ENCODE measurements at regions not wholly inside any gene's neighbourhood (a gene's known extent, or its start where the extent isn't known, plus 50 kb on each side); places are given as distances from the start of the nearest gene placed in this dataset.
"Not testable (repeated sequence)": the region's sequence is repeated elsewhere in the genome, so short reads cannot be mapped to it uniquely, and the experiment has no call there.

DNA sequence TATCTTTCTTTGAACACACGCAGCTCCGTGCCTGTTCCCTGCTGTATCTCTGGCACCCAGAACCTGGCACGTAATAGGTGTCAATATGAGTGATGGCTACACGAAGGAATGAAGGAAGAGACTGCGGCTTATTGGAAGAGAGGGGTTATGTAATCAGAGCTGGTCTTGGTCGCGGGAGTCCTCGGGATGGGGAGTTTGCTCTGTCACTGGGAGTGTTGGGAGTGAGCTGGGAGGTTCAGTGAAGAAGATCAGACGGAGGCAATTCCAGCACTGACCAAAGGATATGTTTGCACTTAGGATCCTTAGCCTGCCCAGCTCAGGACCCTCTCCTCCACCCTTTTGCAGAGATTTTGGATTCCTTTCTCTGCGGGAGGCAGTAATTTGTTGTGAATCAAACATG lies 709.1 kb downstream of the PTPRU start:
- no peak for DNase-seq

DNA sequence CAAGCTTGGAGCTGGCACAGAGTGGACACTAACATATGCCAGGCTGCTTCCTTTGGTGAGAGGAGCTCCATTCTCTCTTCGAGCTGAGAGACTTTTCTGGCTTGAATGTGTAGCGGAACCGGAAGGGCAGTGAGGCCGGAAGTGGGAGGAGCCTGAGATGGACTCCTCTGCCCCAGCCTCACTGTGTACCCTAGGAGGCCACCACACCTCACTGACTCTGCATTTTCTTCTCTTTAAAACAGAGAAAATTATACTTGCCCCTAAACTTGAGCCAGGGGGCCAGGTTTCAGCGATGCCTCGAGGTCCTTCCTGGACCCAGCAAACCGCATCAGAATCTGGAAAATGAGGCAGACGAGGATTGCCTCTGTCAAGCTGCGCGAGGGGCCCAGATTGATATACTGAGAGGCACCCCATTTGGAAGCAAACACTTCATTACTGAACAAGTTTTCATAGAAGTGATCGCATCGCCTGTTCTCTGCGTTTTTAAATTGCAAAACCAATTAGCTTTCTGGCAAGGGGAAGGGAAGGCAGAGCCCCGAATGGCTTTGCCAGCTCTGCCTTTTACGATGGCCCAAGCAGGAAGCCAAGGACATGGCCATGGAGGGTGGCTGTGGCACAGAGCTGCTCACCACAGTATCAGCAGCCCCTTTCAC lies 708.1 kb downstream of the PTPRU start:
- no peak for DNase-seq

DNA sequence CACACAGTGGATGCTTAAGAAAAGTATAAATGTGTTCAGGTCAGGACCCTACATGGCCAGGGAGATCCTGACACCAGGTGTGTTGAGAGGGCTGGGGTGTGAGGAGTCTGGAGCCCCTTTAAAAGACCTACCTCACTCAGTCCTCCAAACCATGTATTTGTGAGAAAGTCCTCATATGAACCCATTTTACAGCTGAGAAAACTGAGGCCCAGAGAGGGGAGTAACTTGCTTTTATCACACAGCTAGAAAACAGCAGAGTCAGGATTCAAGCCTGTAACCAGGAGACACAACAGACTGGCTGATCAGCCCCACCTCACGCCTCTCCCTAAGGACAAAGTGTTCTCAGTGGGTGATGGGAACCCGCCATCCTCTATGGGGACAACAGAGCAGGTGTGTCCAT lies 706.7 kb downstream of the PTPRU start:
- no peak for DNase-seq

DNA sequence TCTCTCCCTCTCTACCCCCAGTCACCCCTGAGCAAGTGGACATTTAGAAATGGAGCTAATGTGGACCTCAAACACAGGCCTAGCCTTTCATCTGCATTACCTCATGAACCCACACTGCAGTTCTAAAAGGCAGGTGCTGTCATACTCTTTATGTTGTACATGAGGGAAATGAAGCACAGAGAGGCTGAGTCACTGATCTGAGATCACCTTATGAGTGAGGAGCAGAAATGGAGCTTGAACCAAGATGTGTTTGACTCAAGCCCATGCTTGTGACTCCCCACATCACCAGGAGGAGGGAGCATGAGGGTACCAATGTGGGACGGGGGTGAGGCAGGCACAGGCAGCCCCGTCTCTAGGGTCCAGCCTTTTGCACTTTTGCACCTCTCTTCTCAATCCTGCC lies 702.8 kb downstream of the PTPRU start:
- no peak for DNase-seq

DNA sequence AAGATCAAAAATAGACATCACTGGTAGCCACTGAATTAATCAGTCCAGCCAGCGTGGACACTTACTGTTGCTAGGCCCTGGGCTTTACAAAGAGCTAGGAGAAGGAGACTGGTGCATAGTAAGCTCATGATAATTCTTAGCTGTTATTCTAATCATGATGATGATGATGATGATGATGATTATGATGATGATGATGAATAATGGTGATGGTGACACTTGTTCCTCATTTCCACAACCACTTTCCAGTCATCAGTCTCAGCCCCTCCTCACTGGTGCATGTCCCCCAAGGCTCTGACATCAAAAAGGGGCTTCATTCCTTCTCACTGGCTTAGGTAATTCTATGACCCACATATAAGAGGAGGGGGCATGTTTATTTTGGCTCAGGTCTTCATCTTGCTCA lies 701.0 kb downstream of the PTPRU start:
- no peak for DNase-seq

DNA sequence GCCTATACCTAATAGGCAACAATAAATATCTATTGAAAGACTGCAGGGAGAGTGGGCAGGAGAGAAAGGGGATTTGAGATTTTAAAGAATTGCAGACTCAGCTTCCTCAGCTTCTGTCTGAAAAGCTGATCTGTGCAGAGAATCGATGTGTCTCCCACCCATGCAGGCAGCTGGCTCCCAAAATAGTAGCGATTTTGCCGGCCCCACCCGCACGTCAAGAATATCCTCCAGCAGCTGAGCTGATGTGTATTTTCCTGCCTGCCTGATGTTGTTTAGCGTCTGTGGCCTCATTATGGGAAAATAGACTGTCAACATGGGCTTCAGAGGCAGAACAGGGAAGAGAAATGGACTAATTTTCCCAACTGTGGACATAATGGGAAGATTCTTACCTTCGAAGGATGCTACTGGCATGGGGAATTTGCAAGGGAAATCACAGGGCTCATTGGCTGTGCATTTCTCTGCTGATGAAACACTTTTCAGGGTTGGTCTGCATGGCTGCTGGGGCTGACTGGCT lies 699.8 kb downstream of the PTPRU start:
- DNase-seq: no peak

DNA sequence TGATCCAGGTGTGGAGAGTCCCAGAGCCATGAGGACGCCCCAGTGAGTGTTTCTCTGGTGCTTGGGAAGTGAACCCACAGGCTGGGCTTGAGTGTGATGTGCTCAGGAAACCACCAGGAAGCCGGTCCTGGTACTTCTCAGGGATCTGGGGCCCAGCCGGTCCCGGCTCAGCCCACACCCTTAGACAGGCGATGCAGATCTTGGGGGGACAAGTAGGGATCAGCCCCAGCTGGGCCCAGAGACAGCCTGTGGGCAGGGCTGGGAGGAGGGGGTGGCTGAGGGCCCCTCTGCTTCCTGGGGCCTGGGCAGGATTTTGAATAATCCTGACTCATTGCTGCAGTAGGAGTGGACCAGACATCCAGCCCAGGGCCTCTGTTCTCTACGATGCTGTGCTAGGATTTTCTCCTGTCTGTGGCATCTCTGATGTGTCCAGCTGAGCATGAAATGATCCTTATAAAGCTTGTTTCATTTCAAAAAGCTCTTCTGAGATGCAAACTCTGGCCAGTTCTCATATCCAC lies 698.0 kb downstream of the PTPRU start:
- no peak for DNase-seq

DNA sequence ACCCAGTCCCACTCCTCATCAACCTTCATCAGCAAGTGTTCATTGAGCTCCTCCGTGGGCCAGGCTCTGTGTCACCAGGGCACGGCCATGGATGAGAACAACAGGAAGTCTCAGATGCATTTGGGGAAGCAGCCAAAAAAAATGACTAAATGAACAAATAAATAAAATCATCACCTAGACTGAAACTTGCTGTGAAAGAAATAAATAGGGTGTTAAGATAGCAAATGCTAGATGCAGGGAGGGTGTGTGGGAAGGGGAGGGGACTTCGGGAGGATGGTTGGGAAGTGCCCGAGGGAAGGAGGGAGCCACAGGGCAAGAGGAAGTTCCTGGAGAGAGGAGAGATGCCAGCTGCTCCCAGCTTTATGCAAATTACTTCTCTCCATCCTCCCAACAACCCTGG lies 696.7 kb downstream of the PTPRU start:
- DNase-seq: no peak

DNA sequence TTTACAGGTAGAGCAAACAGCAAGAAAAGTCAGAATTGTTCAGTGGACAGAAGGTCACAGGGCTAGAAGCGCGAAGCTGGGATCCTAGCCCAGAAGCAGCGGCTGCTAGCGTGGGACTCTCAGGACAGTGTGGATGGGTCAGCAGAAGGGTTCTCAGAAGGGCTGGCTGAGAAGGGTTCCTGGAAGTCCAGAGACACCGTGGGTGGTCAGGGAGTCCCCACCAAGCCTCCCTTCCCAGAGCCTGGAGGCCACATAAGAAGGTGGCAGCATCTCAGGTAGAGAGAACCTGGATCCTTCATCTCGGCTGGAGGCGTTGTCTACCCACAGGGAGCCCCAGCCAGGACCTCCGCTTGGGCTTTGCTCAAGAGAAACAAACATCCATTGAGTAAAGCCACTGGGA lies 696.3 kb downstream of the PTPRU start:
- DNase-seq: no peak

DNA sequence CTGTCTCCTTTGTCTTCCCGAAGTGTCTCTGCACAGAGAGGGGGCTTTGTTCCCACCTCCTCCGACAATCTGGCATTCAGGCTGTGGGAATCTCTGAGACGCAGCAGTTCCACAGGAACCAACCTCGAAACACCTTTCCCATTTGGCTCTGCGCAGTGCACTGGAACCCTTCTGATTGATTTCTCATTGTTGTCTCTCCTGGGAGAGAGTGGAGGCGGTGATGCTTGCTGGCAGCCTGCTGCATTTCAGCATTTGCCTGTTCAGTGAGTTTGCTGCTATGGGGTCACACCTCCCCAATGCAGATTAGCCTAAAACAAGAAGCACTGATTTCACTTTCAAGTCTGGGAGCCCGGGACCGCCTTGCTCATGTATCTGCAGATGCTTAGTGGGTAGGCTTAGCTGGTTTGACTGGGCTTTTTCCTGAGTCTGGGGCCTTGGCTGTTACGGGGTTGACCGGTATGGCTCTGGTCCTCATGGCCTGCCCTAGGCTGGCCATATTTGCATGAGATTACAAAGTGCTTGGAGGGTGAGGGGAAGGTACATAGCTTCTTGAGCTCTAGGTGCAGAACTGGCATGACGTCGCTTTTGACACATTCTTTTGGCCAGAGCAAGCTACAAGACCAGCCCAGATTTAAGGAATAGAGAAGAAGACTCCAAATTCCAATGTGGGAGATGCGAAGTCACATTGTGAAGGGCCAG lies 695.3 kb downstream of the PTPRU start:
- no peak for DNase-seq

DNA sequence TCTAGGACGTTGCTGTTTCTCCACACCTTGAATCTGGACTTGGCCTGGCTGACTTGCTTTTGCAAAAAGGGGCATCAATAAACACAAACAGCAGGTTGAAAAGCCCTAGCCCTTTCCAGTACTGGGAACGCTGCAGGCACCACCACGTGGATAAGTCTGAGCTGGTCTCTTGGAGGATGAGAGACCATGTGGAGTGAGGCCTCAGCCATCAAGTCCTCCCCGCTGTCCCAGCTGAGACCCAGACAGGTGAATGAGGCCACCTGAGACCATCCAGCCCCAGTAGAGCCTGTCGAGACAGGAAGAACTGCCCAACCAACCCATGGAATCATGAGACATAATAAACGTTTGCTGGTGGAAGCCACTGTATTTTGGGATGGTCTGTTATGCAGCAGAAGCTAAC lies 688.7 kb downstream of the PTPRU start:
- DNase-seq: no peak

DNA sequence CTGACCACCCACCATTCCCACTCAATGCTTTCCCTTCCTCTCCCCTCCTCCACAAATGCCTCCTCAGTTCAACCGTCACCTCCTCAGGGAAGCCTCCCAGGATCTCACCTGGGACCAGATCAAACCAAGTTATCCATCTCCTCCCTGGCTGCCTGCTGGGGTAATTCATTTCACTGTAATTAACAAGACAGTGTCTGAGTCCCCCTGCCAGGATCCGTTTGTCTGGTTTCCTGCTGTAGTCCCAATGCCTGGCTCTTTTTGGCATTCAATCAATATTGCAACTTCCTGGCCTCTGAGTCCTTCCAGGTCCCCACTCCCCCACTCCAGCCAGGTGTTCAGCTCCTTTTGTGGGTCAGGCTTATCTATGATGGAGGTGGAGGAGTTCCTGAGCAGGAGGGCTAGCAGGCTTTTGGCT lies 687.7 kb downstream of the PTPRU start:
- no peak for DNase-seq

DNA sequence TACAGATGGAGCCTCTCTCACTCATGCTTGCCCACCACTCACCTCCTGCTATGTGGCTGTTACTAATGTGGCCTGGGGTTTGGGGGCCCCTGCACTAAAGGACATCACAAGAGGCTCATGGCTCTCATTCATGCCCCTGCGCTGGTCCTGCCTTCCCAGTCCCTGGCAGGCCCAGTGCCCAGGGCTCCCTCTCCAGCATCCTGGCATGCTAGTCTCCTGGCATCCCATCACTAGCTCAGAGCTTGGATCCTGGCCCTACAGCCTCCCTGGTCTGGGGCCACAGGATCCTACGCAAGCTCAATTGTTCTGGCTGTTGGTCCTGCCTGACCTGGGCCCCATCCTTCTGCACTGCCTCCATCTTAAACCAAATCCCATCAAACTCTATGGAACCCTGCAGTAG lies 685.4 kb downstream of the PTPRU start:
- no peak for DNase-seq

DNA sequence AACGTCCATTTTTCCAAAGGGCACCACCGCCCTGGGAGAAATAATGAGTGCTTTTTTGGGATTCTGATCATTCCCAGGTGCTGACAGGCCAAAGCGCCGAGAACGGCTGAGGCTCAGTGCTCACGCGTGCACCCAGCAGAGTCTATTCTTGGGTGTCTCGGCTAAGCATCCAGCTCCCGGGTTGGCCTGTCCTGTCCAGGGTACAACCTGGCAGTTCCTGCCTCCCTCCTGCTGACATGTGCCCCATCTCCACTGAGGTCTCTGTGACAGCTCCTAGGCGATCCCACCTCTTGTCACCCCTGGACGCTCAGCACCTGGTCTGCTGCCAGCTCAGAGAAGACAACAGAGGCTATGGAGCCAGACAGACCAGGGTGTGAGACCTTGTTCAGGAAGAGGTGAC lies 684.5 kb downstream of the PTPRU start:
- DNase-seq: no peak

DNA sequence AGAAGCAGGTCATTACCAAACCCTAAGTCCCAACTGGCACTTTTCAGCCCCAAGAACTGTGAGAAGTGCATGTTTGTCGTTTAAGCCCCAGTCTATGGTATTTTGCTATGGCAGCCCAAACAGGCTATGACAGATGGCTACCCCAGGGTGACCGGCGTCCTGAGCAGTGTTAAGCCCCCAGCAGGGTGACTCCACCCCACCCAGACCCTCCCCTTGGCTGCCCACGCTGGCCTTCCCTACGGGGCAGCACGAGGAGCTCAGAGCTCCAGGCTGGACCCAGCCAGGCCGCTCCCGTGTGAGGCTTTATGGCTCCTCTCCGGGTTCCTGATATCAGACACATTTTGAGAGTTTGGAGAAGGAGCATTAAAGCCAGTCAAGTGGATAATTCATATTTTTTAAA lies 684.0 kb downstream of the PTPRU start:
- DNase-seq: no peak

DNA sequence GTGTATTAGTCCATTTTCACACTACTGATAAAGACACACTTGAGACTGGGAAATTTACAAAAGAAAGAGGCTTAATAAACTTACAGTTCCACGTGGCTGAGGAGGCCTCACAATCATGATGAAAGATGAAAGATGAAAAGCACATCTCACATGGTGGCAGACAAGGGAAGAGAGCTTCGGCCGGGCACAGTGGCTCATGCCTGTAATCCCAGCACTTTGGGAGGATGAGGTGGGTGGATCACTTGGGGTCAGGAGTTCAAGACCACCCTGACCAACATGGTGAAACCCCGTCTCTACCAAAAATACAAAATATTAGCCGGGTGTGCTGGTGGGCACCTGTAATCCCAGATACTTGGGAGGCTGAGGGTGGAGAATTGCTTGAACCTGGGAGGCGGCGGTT lies 682.7 kb downstream of the PTPRU start:
- not testable (repeated sequence) for DNase-seq

DNA sequence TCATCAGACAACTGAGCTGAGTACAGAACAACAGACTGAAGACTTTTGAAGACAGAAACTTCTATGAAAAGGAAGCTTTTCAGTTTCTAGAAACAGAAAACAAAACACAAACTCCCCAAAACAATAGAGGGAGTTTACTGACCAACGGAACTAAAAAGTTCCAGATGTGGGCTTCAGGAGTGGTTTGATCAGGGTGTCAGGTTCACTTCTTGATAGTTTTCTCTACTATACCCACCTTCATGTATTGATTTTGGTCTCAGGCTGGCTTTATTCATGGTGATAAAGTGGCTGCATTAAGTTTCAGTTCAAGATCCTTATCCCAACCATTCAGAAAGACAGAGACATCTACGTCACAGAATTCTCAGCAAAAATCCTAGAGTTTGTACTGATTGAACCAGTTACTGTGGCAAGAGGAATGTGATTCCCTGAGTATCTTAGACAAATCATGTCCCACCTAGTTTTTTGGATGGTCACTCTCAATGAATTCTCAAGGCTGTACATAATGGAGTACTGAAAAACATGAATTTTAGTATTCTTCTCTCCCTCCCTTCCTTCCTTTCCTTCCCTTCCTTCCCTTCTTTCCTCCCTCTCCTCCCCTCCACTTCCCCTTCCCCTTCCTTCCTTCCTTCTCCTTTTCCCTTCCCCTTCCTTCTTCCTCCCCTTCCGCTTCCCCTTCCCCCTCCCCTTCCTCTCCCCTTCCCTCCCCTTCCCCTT lies 680.5 kb downstream of the PTPRU start:
- DNase-seq: no peak

DNA sequence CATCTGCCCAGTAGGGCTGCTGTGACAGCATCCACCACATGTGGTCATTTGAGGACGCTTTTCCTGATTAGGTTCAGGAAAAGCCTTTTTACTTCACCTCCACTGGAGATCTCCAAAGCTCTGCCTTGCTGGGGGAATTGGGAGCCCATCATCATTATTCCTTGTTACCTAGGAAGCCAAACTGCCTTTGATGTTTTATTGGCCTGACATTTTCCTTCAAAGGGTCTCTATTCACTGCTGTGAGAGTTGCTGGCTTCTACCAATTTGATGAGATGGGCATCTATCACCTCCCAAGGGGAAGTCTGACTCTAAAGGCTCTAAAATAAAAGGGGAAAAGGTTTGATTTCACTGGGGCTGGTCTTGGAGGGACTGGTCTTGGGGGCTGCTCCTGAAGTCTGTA lies 678.6 kb downstream of the PTPRU start:
- DNase-seq: no peak

DNA sequence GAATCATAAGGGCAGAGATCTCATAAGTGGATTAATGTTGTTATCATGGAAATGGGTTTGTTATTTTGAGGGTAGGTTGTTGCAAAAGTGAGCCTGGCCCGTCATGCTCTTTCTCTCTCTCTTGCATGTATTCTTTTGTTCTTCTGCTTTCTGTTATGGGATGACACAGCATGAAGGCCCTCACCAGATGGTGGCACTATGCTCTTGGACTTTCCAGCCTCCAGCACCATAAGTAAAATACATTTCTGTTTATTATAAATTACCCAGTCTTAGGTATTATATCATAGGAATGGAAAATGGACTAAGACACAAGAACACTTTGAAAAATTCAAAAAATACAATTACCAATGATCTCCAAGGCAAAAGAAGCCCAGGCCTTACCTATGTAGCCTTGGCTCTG lies 676.1 kb downstream of the PTPRU start:
- no peak for DNase-seq

DNA sequence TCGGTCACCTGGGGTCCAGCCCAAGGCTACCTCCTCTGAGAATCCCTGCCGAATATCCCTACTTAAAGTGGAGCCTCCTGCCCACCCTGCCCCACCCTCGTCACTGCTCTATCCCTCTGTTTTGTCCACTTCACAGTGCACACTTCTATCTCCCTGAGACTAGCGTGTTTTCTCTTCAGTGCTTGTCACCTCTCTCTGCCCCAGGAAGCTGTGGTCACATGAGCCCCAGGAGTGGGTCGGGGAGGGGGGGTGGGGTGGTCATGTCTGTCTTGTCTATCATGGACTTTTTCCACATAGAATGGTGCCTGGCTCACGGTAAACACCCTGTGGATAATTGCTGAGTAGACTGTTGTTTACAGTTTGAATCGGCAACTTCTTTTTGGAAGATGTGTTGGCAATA lies 673.6 kb downstream of the PTPRU start:
- no peak for DNase-seq

DNA sequence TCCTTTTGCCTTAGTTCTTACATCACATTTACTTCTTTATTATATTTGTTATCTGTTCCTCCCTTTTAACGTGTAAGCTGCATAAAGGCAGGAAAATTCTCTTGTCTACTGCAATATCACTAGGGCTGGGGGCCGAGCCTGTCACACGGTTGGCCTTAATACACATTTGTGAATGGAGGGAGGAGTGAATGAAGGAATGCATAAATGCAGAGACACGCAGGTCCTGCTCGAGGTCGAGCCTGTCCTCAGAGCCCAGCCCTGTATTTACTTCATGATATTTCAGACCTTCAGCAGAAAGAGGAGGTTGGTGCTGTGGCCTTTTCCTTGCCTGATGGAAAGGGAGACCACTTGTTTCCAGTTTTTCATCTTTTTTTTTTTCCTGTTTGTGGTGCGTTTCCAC lies 671.3 kb downstream of the PTPRU start:
- DNase-seq: no peak

DNA sequence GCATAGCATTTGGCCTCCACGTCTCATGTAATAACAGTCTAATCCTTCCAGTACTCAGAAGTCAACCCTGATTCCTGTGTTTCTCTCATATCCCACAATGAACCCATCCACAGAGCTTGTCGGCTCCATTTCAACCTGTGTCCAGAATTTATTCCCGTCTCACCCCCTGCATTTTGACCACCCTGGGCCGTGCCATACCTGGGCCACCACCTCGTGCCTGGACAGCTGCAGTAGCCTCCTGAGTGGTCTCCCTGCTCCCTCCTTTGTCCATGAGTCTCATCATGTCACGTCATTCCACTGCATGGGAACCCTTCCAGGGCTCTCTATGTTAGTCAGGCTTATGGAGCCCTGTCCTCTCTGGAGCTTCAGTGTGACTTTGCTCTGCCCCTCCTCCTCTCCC lies 670.6 kb downstream of the PTPRU start:
- no peak for DNase-seq

DNA sequence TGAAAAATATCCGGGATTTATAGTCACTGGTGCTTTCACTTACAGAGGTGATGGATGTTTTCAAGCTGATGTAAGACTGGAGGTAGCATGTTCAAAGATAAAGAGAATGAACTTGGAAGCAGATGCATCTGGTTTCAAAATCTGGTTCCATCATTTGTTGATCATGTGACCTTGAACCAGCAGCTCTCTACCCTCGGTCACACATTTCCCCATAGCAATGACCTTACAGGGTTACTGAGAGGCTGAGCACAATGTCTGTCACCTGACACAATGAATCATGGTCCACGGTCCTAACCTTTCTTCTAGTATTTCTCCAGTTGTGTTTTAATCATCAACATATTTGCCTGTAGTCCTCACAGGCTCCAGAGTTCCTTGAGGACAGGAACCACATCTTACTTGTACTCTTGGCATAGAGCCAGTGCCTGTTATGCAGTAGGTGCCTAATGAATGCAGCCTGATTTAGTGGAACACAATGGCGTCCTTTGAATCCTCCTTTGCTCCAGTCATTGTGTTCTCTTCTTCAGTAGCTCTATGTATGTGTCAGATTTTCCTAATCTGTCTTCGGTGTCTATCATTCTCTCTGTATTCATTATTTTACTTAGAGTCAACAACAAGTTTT lies 667.3 kb downstream of the PTPRU start:
- DNase-seq: no peak

Measured in CD4-positive, alpha-beta T cell treated with Interleukin-17A for 1 hour (primary cell).